ENCODE measurements at regions not wholly inside any gene's neighbourhood (a gene's known extent, or its start where the extent isn't known, plus 50 kb on each side); places are given as distances from the start of the nearest gene placed in this dataset.

GRCh38 chr6:63371104-63371715 lies 51.4 kb upstream of the LGSN start:
- no peak for ATAC-seq (ENCODE audit: low read depth)
- no peaks in the 10 kb centered on the region for H3K9me3 Mint-ChIP-seq
- intact Hi-C loops (cut with micrococcal nuclease) = no loop called here
- no peak for DNase-seq
- H3K27me3 Mint-ChIP-seq = no peaks in the 10 kb centered on the region
- H3K4me1 Mint-ChIP-seq = no peaks in the 10 kb centered on the region
- no peaks in the 10 kb centered on the region for H3K36me3 Mint-ChIP-seq (ENCODE audit: low read depth)
- no peak overlapping the region for H3K4me3 Mint-ChIP-seq
- no peak for TF ChIP-seq CTCF (IDR thresholded peaks at IDR 0.05)
- no peak overlapping the region for H3K27ac Mint-ChIP-seq
- POLR2A ChIA-PET = no interaction called here
- CTCF ChIA-PET = no interaction called here

GRCh38 chr6:63372951-63373533 lies 53.3 kb upstream of the LGSN start:
- DNase-seq = no peak
- Mint-ChIP-seq H3K36me3 (ENCODE audit: low read depth) (no peaks in the 10 kb centered on the region), H3K27ac (no peak overlapping the region), H3K4me1 (no peaks in the 10 kb centered on the region), H3K27me3 (no peaks in the 10 kb centered on the region), H3K9me3 (peaks cover 3% of the 10 kb centered on the region), H3K4me3 (no peak overlapping the region)
- intact Hi-C loops (cut with micrococcal nuclease) = no loop called here
- ChIA-PET POLR2A (no interaction called here), CTCF (no interaction called here)
- TF ChIP-seq CTCF (IDR thresholded peaks at IDR 0.05) = no peak
- no peak for ATAC-seq (ENCODE audit: low read depth)

GRCh38 chr6:63389191-63389844 lies 69.5 kb upstream of the LGSN start:
- intact Hi-C loops (cut with micrococcal nuclease) = no loop called here
- POLR2A ChIA-PET = no interaction called here
- H3K36me3 Mint-ChIP-seq (ENCODE audit: low read depth) = no peaks in the 10 kb centered on the region
- CTCF ChIA-PET = no interaction called here
- ATAC-seq (ENCODE audit: low read depth) (no peak), DNase-seq (no peak)
- H3K4me1 Mint-ChIP-seq = no peaks in the 10 kb centered on the region
- H3K27ac Mint-ChIP-seq = no peak overlapping the region
- H3K9me3 Mint-ChIP-seq = no peaks in the 10 kb centered on the region
- TF ChIP-seq CTCF (IDR thresholded peaks at IDR 0.05) = no peak
- H3K4me3 Mint-ChIP-seq = no peak overlapping the region
- no peaks in the 10 kb centered on the region for H3K27me3 Mint-ChIP-seq

DNA sequence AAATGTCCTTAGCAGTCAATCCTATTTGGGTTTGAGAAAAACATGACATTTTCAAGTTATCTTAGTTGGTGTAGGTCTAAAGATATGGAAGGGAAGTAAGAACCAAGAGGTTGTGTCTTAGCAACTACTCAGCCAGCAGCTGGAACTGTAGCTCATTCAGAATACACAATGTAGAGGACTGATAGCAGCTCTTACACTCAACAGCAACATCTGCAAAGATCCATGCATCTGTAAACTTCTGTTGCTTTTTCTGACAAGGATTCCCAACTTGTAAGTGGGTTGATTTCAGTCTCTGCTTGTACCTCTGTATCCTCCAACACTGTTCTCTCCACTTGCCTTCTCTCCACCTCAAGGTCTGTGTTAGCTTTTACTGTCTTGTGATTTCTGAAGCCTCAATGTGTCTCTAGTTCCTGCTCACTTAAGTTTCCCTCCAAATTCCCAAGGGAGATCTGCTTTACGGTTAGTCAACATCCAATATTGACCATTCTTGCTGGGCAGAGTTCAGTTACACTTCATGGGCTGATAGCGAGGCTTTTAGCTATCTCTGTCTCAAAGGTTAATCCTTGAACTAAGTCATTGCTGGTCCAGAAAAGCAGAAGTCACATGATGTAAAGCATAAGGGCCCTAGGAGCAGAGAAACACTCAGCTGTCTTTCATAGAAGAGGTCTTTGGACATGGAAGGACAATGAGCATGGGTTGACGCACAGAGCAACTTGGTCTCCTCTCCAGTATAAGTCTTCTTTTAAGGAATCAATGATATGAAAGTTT lies 71.6 kb upstream of the LGSN start:
- ChIA-PET CTCF (no interaction called here), POLR2A (no interaction called here)
- Mint-ChIP-seq H3K36me3 (ENCODE audit: low read depth) (no peaks in the 10 kb centered on the region), H3K27me3 (no peaks in the 10 kb centered on the region), H3K4me1 (no peaks in the 10 kb centered on the region), H3K27ac (no peak overlapping the region), H3K9me3 (no peaks in the 10 kb centered on the region), H3K4me3 (no peak overlapping the region)
- DNase-seq = no peak
- no peak for ATAC-seq (ENCODE audit: low read depth)
- no peak for TF ChIP-seq CTCF (IDR thresholded peaks at IDR 0.05)
- intact Hi-C loops (cut with micrococcal nuclease) = no loop called here

- Mint-ChIP-seq H3K27me3 (no peaks in the 10 kb centered on the region), H3K9me3 (no peaks in the 10 kb centered on the region), H3K27ac (no peak overlapping the region), H3K36me3 (ENCODE audit: low read depth) (no peaks in the 10 kb centered on the region), H3K4me3 (no peak overlapping the region), H3K4me1 (no peaks in the 10 kb centered on the region)
- ChIA-PET POLR2A (no interaction called here), CTCF (no interaction called here)
- intact Hi-C loops (cut with micrococcal nuclease) = no loop called here
- TF ChIP-seq CTCF (IDR thresholded peaks at IDR 0.05) = no peak
- ATAC-seq (ENCODE audit: low read depth) = no peak
- no peak for DNase-seq
Measured at GRCh38 chr6:63392092-63392724, 72.4 kb upstream of the LGSN start.
